GM18867 (cell line): ENCODE measurements at regions not wholly inside any gene's neighbourhood (a gene's known extent, or its start where the extent isn't known, plus 50 kb on each side); places are given as distances from the start of the nearest gene placed in this dataset.

Source experiments
- ATAC-seq: cut with Tn5 transposase; IDR thresholded peaks from one replicate; pipeline ENCODE4 v1.9.1; 2021; ENCODE audit warnings: mild to moderate bottlenecking, moderate library complexity; ENCODE audit not compliant: unreplicated experiment

- ATAC-seq = no peak
Measured at GRCh38 chr10:10967029-10967428, 50.6 kb upstream of the CELF2 start.

- no peak for ATAC-seq
Measured at GRCh38 chr10:10967581-10968256, 50.0 kb upstream of the CELF2 start.
